Upper lobe of left lung (tissue), 4 donors: ENCODE measurements at regions not wholly inside any gene's neighbourhood (a gene's known extent, or its start where the extent isn't known, plus 50 kb on each side); places are given as distances from the start of the nearest gene placed in this dataset.

Source experiments
- CTCF ChIP-seq, 6 experiments: fragments of 450-650 bp in 4 of 6; fragments of 200-600 bp in 2 of 6; sonication (generic) in 2 of 6; IDR thresholded peaks; one replicate each; pipeline ENCODE4 v1.5.1; 2016 to 2019; ENCODE audit warnings: antibody characterized with exemption in 6 of 6
- POLR2AphosphoS5 ChIP-seq, 2 donors: sonication (generic); formaldehyde crosslinking; IDR thresholded peaks; one replicate each; pipeline ENCODE4 v1.5.1; 2017; ENCODE audit warnings: antibody characterized with exemption in 2 of 2

DNA sequence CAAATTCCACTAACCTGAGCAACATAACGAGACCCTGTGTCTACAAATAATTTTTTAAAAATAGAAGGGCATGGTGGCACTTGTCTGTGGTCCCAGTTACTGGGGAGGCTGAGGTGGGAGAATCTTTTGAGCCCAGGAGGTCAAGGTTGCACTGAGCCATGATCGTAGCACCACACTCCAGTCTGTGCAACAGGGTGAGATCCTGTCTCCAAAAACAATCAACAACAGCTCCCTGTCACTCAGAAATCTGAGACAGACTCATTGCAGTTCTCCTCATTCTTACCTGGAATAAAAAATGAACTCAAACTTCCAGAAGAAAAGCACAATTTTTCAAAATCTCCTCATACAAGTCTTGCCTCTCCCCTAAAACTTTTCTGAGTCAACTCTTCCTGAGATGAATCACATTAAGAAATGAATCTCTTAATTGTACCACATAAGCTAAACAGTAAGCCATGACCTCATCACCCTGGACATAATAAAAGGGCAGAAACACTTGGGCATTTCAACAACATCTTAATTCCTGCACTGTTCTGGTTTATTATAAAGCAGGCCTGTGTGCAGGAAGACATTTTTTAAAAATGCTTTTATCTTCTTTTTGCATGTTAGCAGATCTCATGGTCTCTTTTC lies 214.3 kb upstream of the CDKN3 start:
- TF ChIP-seq POLR2AphosphoS5 (IDR thresholded peaks at IDR 0.05) = no peak
- no peak for TF ChIP-seq CTCF (IDR thresholded peaks at IDR 0.05)
